ENCODE measurements at regions not wholly inside any gene's neighbourhood (a gene's known extent, or its start where the extent isn't known, plus 50 kb on each side); places are given as distances from the start of the nearest gene placed in this dataset.
"Not testable (repeated sequence)": the region's sequence is repeated elsewhere in the genome, so short reads cannot be mapped to it uniquely, and the experiment has no call there.

- peak; percentile 53 for DNase-seq (ENCODE audit: low spot score)
- peak; percentile 80 for FAIRE-seq
These were observed 51.0 kb upstream of the IRX5 start for GRCh38 chr16:54879681-54880080.

- FAIRE-seq (no peak), DNase-seq (ENCODE audit: low spot score) (peak; percentile 10)
These were observed 52.4 kb upstream of the IRX5 start for GRCh38 chr16:54878301-54878700.

- DNase-seq (ENCODE audit: low spot score) (no peak), FAIRE-seq (no peak)
These were observed 55.2 kb upstream of the IRX5 start for GRCh38 chr16:54875443-54875842.

- not testable (repeated sequence) for FAIRE-seq; DNase-seq (ENCODE audit: low spot score)
These were observed 56.8 kb upstream of the IRX5 start for GRCh38 chr16:54873716-54874373.

- no peak for FAIRE-seq
- no peak for DNase-seq (ENCODE audit: low spot score)
These were observed 57.6 kb upstream of the IRX5 start for GRCh38 chr16:54873071-54873470.

GRCh38 chr16:54870151-54870550 lies 60.5 kb upstream of the IRX5 start:
- DNase-seq (ENCODE audit: low spot score) (no peak), FAIRE-seq (no peak)

- FAIRE-seq, result no peak
- DNase-seq (ENCODE audit: low spot score), result peak; percentile 39
These were observed 63.3 kb upstream of the IRX5 start for GRCh38 chr16:54867302-54867832.

- no peak for DNase-seq (ENCODE audit: low spot score)
- no peak for FAIRE-seq
These were observed 68.1 kb upstream of the IRX5 start for GRCh38 chr16:54862529-54862928.

- no peak for DNase-seq (ENCODE audit: low spot score)
- FAIRE-seq, result no peak
These were observed 73.8 kb upstream of the IRX5 start for GRCh38 chr16:54856871-54857270.

- no peak for DNase-seq (ENCODE audit: low spot score)
- no peak for FAIRE-seq
These were observed 83.1 kb upstream of the IRX5 start for GRCh38 chr16:54847609-54848008.

- peak; percentile 69 for DNase-seq (ENCODE audit: low spot score)
- peak; percentile 24 for FAIRE-seq
These were observed 83.5 kb upstream of the IRX5 start for GRCh38 chr16:54847207-54847606.

- no peak for FAIRE-seq
- DNase-seq (ENCODE audit: low spot score), result peak; percentile 63
These were observed 83.9 kb upstream of the IRX5 start for GRCh38 chr16:54846766-54847165.

- no peak for DNase-seq (ENCODE audit: low spot score)
- FAIRE-seq, result no peak
These were observed 87.3 kb upstream of the IRX5 start for GRCh38 chr16:54843424-54843750.

GRCh38 chr16:54842743-54843423 lies 87.8 kb upstream of the IRX5 start:
- DNase-seq (ENCODE audit: low spot score) (no peak), FAIRE-seq (no peak)

- no peak for FAIRE-seq
- DNase-seq (ENCODE audit: low spot score), result no peak
These were observed 101.0 kb upstream of the IRX5 start for GRCh38 chr16:54829691-54830090.

GRCh38 chr16:54822892-54823291 lies 107.8 kb upstream of the IRX5 start:
- no peak for FAIRE-seq
- no peak for DNase-seq (ENCODE audit: low spot score)

GRCh38 chr16:54822492-54822891 lies 108.2 kb upstream of the IRX5 start:
- DNase-seq (ENCODE audit: low spot score) (no peak), FAIRE-seq (no peak)

- DNase-seq (ENCODE audit: low spot score) (no peak), FAIRE-seq (no peak)
These were observed 108.9 kb upstream of the IRX5 start for GRCh38 chr16:54821731-54822130.

- FAIRE-seq, result no peak
- no peak for DNase-seq (ENCODE audit: low spot score)
These were observed 112.6 kb upstream of the IRX5 start for GRCh38 chr16:54817940-54818574.

- DNase-seq (ENCODE audit: low spot score) (no peak), FAIRE-seq (no peak)
These were observed 113.2 kb upstream of the IRX5 start for GRCh38 chr16:54817432-54817831.

GRCh38 chr16:54816471-54816870 lies 114.2 kb upstream of the IRX5 start:
- DNase-seq (ENCODE audit: low spot score), result no peak
- FAIRE-seq, result no peak

GRCh38 chr16:54815177-54815576 lies 115.5 kb upstream of the IRX5 start:
- FAIRE-seq (no peak), DNase-seq (ENCODE audit: low spot score) (no peak)

GRCh38 chr16:54813778-54814177 lies 116.9 kb upstream of the IRX5 start:
- DNase-seq (ENCODE audit: low spot score), result no peak
- FAIRE-seq, result no peak
